Pancreas (tissue), 10 donors: ENCODE measurements at regions not wholly inside any gene's neighbourhood (a gene's known extent, or its start where the extent isn't known, plus 50 kb on each side); places are given as distances from the start of the nearest gene placed in this dataset.

Experiments used
- ATAC-seq, 4 donors: fragments of 200-7000 bp; cut with Tn5 transposase; one replicate each; pipeline versions ENCODE4 v1.8.0 to v1.9.1; 2020; ENCODE audit warnings: mild to moderate bottlenecking in 4 of 4, moderate library complexity in 4 of 4
- DNase-seq, 6 donors: peaks; one replicate each; pipeline ENCODE4 v3.0.0-alpha.2; 2020
- FAIRE-seq: peaks from 2 replicates; lab custom pipeline; 2012; peaks lifted over from hg19 to GRCh38; lab: Jason Lieb, UNC
- H3K27ac ChIP-seq, 4 donors: fragments of 200-600 bp; sonication (generic); 1 replicate in 3 of 4; 2 replicates in 1 of 4; pipeline versions ENCODE4 v1.5.0 to v1.8.0; 2020
- H3K27me3 ChIP-seq, 4 donors: fragments of 200-600 bp; one replicate each; pipeline ENCODE4 v1.8.0; 2021
- H3K36me3 ChIP-seq, 3 donors: fragments of 200-600 bp; sonication (generic) in 1 of 3; one replicate each; pipeline versions ENCODE4 v1.5.0 to v1.8.0; 2020 to 2021
- H3K4me1 ChIP-seq, 3 donors: fragments of 200-600 bp; one replicate each; pipeline ENCODE4 v1.8.0; 2021
- H3K4me3 ChIP-seq, 4 donors: fragments of 200-600 bp; sonication (generic) in 2 of 4; one replicate each; pipeline versions ENCODE4 v1.5.0 to v1.8.0; 2020 to 2021
- H3K9me3 ChIP-seq, 4 donors: fragments of 200-600 bp; one replicate each; pipeline ENCODE4 v1.8.0; 2021
- WGBS, 2 donors: extraction: QIAGEN DNeasy Blood & Tissue Kit; methylation state at CpG; one replicate each; pipeline ENCODE4 v1.1.7; 2013; 5-methylcytosine and 5-hydroxymethylcytosine counted together
- intact Hi-C, 3 donors: fragments of 100-400 bp; cut with DNase I; formaldehyde crosslinking; loops; one replicate each; pipeline versions ENCODE4 v1.11.1 to v1.14.2; 2022
- TF ChIP-seq, protein P1 (sequence below), 4 donors: fragments of 200-600 bp; sonication (generic) in 3 of 4; IDR thresholded peaks; one replicate each; pipeline versions ENCODE4 v1.5.0 to v1.8.0; 2021; ENCODE audit warnings: antibody characterized with exemption in 4 of 4
- donor health status: healthy with polysubstance abuse.
- donor health status: DM: no; HTN: no; CAD: no; lungs with moderate emphysema.
- donor health status: DM: no; HTN: no; CAD: no.
- donor health status: control.
- donor health status: control.
- donor health status: Bipolar disorder and iron deficiency.
- donor health status: DM: yes; HTN: yes; CAD: no.
- donor health status: DM: no; HTN: no; CAD: no.
- donor health status: DM: no; HTN: no; CAD: no.
- donor health status: DM: yes; HTN: yes; CAD: no.

DNA sequence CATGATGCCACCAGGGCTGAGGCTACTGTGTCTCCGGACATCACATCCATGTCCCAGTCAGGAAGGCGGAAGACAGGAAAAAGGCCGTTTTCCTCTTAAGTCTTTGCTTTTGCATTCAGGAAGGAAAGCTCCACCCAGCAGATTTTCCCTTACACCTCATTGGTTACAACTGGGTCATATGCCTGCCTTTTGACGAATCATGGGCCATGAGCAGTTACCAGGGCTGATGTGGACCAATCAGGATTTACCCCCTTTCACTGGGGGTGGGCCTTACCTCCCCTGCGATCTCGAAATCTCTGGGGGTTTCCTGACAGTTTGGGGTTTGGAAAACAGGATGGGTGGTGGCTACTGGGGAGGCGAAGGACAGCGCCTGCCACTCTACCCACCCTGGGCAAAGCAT, 52.5 kb upstream of the GRPEL1 start:
- Histone ChIP-seq H3K36me3 (no peaks in the 10 kb centered on the region), H3K4me3 (no peak overlapping the region), H3K4me1 (no peaks in the 10 kb centered on the region), H3K27ac (no peak overlapping the region), H3K9me3 (no peaks in the 10 kb centered on the region), H3K27me3 (no peaks in the 10 kb centered on the region)
- TF ChIP-seq, protein P1, sequence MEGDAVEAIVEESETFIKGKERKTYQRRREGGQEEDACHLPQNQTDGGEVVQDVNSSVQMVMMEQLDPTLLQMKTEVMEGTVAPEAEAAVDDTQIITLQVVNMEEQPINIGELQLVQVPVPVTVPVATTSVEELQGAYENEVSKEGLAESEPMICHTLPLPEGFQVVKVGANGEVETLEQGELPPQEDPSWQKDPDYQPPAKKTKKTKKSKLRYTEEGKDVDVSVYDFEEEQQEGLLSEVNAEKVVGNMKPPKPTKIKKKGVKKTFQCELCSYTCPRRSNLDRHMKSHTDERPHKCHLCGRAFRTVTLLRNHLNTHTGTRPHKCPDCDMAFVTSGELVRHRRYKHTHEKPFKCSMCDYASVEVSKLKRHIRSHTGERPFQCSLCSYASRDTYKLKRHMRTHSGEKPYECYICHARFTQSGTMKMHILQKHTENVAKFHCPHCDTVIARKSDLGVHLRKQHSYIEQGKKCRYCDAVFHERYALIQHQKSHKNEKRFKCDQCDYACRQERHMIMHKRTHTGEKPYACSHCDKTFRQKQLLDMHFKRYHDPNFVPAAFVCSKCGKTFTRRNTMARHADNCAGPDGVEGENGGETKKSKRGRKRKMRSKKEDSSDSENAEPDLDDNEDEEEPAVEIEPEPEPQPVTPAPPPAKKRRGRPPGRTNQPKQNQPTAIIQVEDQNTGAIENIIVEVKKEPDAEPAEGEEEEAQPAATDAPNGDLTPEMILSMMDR (IDR thresholded peaks at IDR 0.05): no peak
- intact Hi-C loops: no loop called here
- ATAC-seq (no peak), FAIRE-seq (no peak), DNase-seq (no peak)
- WGBS, 2 donors: 84 to 86% methylated on average over 8 of the region's 8 CpGs

DNA sequence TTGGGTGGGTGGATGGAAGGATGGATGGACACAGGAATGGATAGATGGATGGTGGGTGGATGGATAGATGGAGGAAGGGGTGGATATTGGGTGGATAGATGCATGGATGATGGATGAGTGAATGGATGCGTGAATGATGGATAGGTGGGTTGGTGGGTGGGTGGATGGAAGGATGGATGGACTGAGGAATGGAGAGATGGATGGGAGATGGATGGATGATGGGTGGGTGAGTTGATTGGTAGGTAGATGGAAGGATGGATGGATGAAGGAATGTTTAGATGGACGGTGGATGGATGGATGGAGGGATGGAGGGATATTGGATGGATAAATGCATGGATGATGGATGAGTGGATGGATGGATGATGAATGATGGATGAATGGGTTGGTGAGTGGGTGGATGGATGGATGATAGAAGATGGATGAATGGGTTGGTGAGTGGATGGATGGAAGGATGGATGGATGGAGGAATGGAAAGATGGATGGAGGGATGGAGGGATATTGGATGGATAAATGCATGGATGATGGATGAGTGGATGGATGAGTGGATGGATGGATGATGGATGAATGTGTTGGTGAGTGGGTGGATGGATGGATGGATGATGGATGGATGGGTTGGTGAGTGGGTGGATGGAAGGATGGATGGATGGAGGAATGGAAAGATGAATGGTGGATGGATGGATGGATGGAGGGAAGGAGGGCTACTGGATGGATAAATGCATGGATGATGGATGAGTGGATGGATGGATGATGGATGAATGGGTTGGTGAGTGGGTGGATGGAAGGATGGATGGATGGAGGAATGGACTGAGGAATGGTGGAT, 50.4 kb upstream of the GRPEL1 start:
- intact Hi-C loops: no loop called here
- Histone ChIP-seq H3K36me3 (no peaks in the 10 kb centered on the region), H3K4me3 (no peak overlapping the region), H3K9me3 (no peaks in the 10 kb centered on the region), H3K27me3 (no peaks in the 10 kb centered on the region), H3K27ac (no peak overlapping the region), H3K4me1 (no peaks in the 10 kb centered on the region)
- TF ChIP-seq, protein P1 (IDR thresholded peaks at IDR 0.05): no peak
- ATAC-seq (no peak), DNase-seq (no peak), FAIRE-seq (no peak)
- WGBS, 2 donors: 71 to 73% methylated on average over 2 of the region's 2 CpGs
